AG09319 (cell line): ENCODE measurements at regions not wholly inside any gene's neighbourhood (a gene's known extent, or its start where the extent isn't known, plus 50 kb on each side); places are given as distances from the start of the nearest gene placed in this dataset.

ENCODE experiments used
- DNase-seq: peaks from one replicate; pipeline ENCODE4 v3.0.0-alpha.2; 2010; ENCODE audit warnings: low read depth; ENCODE audit errors: extremely low read depth
- CTCF ChIP-seq: IDR thresholded peaks from 2 replicates; pipeline ENCODE4 v1.5.1; 2011; ENCODE audit warnings: low read depth, mild to moderate bottlenecking, inconsistent platforms, low read length, moderate library complexity

GRCh38 chr19:32264568-32264967 lies 80.8 kb upstream of the ZNF507 start:
- no peak for TF ChIP-seq CTCF
- no peak for DNase-seq

- DNase-seq: no peak
These were observed 79.4 kb upstream of the ZNF507 start for GRCh38 chr19:32265995-32266394.

GRCh38 chr19:32266460-32266859 lies 79.0 kb upstream of the ZNF507 start:
- DNase-seq: no peak
- no peak for TF ChIP-seq CTCF

More at GRCh38 chr19:32265995-32266394, 79.4 kb upstream of the ZNF507 start:
- no peak for TF ChIP-seq CTCF

- DNase-seq: no peak
- no peak for TF ChIP-seq CTCF
These were observed 77.0 kb upstream of the ZNF507 start for GRCh38 chr19:32268381-32268780.

GRCh38 chr19:32269831-32270230 lies 75.6 kb upstream of the ZNF507 start:
- no peak for DNase-seq
- no peak for TF ChIP-seq CTCF

- DNase-seq: no peak
- no peak for TF ChIP-seq CTCF
These were observed 71.9 kb upstream of the ZNF507 start for GRCh38 chr19:32273483-32273882.

- no peak for TF ChIP-seq CTCF
- DNase-seq: no peak
These were observed 58.3 kb upstream of the ZNF507 start for GRCh38 chr19:32287086-32287485.

- DNase-seq: peak; percentile 57
- TF ChIP-seq CTCF: peak; percentile 71
These were observed 57.6 kb upstream of the ZNF507 start for GRCh38 chr19:32287811-32288227.
